ENCODE measurements at regions not wholly inside any gene's neighbourhood (a gene's known extent, or its start where the extent isn't known, plus 50 kb on each side); places are given as distances from the start of the nearest gene placed in this dataset.
"Not testable (repeated sequence)": the region's sequence is repeated elsewhere in the genome, so short reads cannot be mapped to it uniquely, and the experiment has no call there.

GRCh38 chr13:54758795-54759194, 1730.2 kb downstream of the OLFM4 start:
- H3K4me3 ChIP-seq (ENCODE audit: low read length), result no peak overlapping the region
- no peak overlapping the region for H3K9ac ChIP-seq (ENCODE audit: low read depth, low read length)
- H3K27me3 ChIP-seq (ENCODE audit: insufficient read depth, low read length), result no peaks in the 10 kb centered on the region
- no peaks in the 10 kb centered on the region for H3K9me3 ChIP-seq (ENCODE audit: insufficient read depth, low read depth, low read length)
- no peaks in the 10 kb centered on the region for H3K36me3 ChIP-seq (ENCODE audit: insufficient read depth, low read length)
- no peaks in the 10 kb centered on the region for H3K4me1 ChIP-seq (ENCODE audit: insufficient read depth, low read length)
- no peak overlapping the region for H3K27ac ChIP-seq (ENCODE audit: low read depth, low read length)

DNA sequence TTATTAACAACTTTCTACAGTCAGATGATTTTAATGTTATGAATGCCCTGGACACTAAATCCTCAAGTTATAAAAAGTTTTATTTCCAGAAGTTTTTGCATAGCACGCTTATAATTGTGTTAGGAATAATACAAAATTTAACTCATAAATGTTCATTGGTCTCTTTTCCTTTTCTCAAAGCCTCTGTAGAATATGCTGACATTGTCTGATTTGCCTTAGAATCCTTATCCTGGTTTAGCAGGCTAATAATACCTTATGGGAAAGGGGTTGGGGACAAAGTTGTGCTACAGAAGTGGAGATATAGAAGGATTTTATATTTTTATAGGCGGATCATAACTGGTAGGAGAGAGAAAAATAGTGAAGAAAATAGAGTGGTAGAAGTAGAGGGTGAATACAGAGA, 1739.6 kb downstream of the OLFM4 start:
- WGBS, result 98% methylated on average over 1 of the region's 2 CpGs

GRCh38 chr13:54775501-54776191, 1747.0 kb downstream of the OLFM4 start:
- Histone ChIP-seq H3K27ac (ENCODE audit: low read depth, low read length) (no peak overlapping the region), H3K4me3 (ENCODE audit: low read length) (no peak overlapping the region), H3K36me3 (ENCODE audit: insufficient read depth, low read length) (no peaks in the 10 kb centered on the region), H3K9me3 (ENCODE audit: insufficient read depth, low read depth, low read length) (peaks cover 7% of the 10 kb centered on the region), H3K9ac (ENCODE audit: low read depth, low read length) (no peak overlapping the region), H3K4me1 (ENCODE audit: insufficient read depth, low read length) (no peaks in the 10 kb centered on the region), H3K27me3 (ENCODE audit: insufficient read depth, low read length) (no peaks in the 10 kb centered on the region)
- WGBS, result 96% methylated on average over 13 of the region's 13 CpGs

More for the DNA sequence above, 1739.6 kb downstream of the OLFM4 start:
- Histone ChIP-seq H3K9me3 (ENCODE audit: insufficient read depth, low read depth, low read length) (no peaks in the 10 kb centered on the region), H3K27me3 (ENCODE audit: insufficient read depth, low read length) (no peaks in the 10 kb centered on the region), H3K9ac (ENCODE audit: low read depth, low read length) (no peak overlapping the region), H3K4me1 (ENCODE audit: insufficient read depth, low read length) (no peaks in the 10 kb centered on the region), H3K36me3 (ENCODE audit: insufficient read depth, low read length) (no peaks in the 10 kb centered on the region), H3K27ac (ENCODE audit: low read depth, low read length) (no peak overlapping the region), H3K4me3 (ENCODE audit: low read length) (no peak overlapping the region)

DNA sequence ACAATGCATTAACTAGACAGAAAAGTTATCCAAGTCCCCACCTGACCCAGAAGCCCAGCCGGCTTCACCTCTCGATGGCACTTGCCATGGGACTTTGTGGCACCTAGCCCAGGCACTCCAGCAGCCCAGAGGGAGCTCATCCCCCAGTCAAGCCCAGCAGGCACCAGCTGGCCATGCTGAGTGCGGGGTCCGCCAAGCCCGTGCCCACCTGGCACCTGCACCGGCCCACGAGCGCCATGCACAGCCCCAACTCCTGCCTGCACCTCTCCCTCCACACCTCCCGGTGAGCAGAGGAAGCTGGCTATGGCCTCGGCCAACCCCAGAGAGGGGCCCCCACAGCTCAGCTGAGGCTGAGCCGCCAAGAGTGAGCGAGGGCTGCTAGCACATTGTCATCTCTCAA, 1759.1 kb downstream of the OLFM4 start:
- Histone ChIP-seq H3K4me1 (ENCODE audit: insufficient read depth, low read length) (no peaks in the 10 kb centered on the region), H3K4me3 (ENCODE audit: low read length) (no peak overlapping the region), H3K27me3 (ENCODE audit: insufficient read depth, low read length) (no peaks in the 10 kb centered on the region), H3K27ac (ENCODE audit: low read depth, low read length) (no peak overlapping the region), H3K36me3 (ENCODE audit: insufficient read depth, low read length) (no peaks in the 10 kb centered on the region), H3K9ac (ENCODE audit: low read depth, low read length) (no peak overlapping the region), H3K9me3 (ENCODE audit: insufficient read depth, low read depth, low read length) (no peaks in the 10 kb centered on the region)
- WGBS, result 89% methylated on average over 12 of the region's 12 CpGs

GRCh38 chr13:54799621-54800226, 1771.1 kb downstream of the OLFM4 start:
- Histone ChIP-seq H3K27ac (ENCODE audit: low read depth, low read length) (no peak overlapping the region), H3K4me1 (ENCODE audit: insufficient read depth, low read length) (peaks cover 2% of the 10 kb centered on the region; the same call in 1 of the 2 replicates), H3K36me3 (ENCODE audit: insufficient read depth, low read length) (no peaks in the 10 kb centered on the region), H3K4me3 (ENCODE audit: low read length) (no peak overlapping the region), H3K9ac (ENCODE audit: low read depth, low read length) (no peak overlapping the region), H3K27me3 (ENCODE audit: insufficient read depth, low read length) (no peaks in the 10 kb centered on the region), H3K9me3 (ENCODE audit: insufficient read depth, low read depth, low read length) (no peaks in the 10 kb centered on the region)
- 96% methylated on average over 37 of the region's 37 CpGs for WGBS

GRCh38 chr13:54802226-54802625, 1773.6 kb downstream of the OLFM4 start:
- Histone ChIP-seq H3K9ac (ENCODE audit: low read depth, low read length) (no peak overlapping the region), H3K27ac (ENCODE audit: low read depth, low read length) (no peak overlapping the region), H3K4me1 (ENCODE audit: insufficient read depth, low read length) (no peaks in the 10 kb centered on the region), H3K4me3 (ENCODE audit: low read length) (no peak overlapping the region), H3K9me3 (ENCODE audit: insufficient read depth, low read depth, low read length) (no peaks in the 10 kb centered on the region), H3K36me3 (ENCODE audit: insufficient read depth, low read length) (no peaks in the 10 kb centered on the region), H3K27me3 (ENCODE audit: insufficient read depth, low read length) (no peaks in the 10 kb centered on the region)
- WGBS, result 97% methylated on average over 3 of the region's 4 CpGs

DNA sequence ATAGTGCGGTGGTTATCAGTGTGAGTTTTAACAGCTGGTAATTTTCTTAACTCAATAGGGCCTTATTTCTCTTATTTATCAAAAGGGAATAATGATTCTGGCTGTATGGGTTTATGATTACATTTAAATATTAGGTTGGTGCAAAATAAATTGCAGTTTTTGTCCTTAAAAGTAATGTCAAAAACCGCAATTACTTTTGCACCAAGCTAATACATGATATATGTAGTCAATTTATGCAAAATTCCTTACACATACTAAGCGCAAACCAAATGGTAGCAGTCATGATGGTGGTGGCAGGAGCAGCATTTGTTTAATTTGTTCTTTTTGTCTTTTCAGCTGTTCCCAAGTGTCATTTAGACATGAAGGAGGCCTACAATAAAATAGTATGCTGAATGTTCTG, 1777.1 kb downstream of the OLFM4 start:
- no peak overlapping the region for H3K27ac ChIP-seq (ENCODE audit: low read depth, low read length)
- WGBS, result 100% methylated on average over 1 of the region's 3 CpGs
- no peaks in the 10 kb centered on the region for H3K9me3 ChIP-seq (ENCODE audit: insufficient read depth, low read depth, low read length)
- no peaks in the 10 kb centered on the region for H3K36me3 ChIP-seq (ENCODE audit: insufficient read depth, low read length)
- H3K4me3 ChIP-seq (ENCODE audit: low read length), result no peak overlapping the region
- no peaks in the 10 kb centered on the region for H3K27me3 ChIP-seq (ENCODE audit: insufficient read depth, low read length)
- no peaks in the 10 kb centered on the region for H3K4me1 ChIP-seq (ENCODE audit: insufficient read depth, low read length)
- H3K9ac ChIP-seq (ENCODE audit: low read depth, low read length), result no peak overlapping the region

DNA sequence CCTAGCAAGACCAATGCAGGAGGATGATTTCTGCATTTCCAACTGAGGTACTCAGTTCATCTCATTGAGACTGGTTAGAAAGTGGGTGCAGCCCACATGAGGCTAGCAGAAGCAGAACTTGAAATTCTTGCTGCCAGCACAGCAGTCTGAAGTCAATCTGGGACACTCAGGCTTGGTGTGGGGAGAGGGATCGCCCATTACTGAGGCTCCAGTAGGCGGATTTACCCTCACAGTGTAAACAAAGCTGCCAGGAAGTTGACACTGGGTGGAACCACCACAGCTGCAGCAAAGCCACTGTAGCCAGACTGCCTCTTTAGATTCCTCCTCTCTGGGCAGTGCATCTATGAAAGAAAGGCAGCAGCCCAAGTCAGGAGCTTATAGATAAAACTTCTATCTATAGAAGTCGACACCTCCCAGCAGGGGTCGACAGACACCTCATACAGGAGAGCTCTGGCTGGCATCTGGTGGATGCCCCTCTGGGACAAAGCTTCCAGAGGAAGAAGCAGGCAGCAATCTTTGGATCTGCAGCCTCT, 1793.4 kb downstream of the OLFM4 start:
- WGBS, result 72% methylated on average over 4 of the region's 4 CpGs
- H3K27ac ChIP-seq (ENCODE audit: low read depth, low read length); H3K27me3 ChIP-seq (ENCODE audit: insufficient read depth, low read length): not testable (repeated sequence)

GRCh38 chr13:54829391-54830068, 1800.9 kb downstream of the OLFM4 start:
- not testable (repeated sequence) for H3K36me3 ChIP-seq (ENCODE audit: insufficient read depth, low read length); H3K27ac ChIP-seq (ENCODE audit: low read depth, low read length); H3K4me1 ChIP-seq (ENCODE audit: insufficient read depth, low read length); H3K9me3 ChIP-seq (ENCODE audit: insufficient read depth, low read depth, low read length); H3K9ac ChIP-seq (ENCODE audit: low read depth, low read length); H3K4me3 ChIP-seq (ENCODE audit: low read length); H3K27me3 ChIP-seq (ENCODE audit: insufficient read depth, low read length)
- 97% methylated on average over 28 of the region's 28 CpGs for WGBS

More for the DNA sequence above, 1793.4 kb downstream of the OLFM4 start:
- H3K4me3 ChIP-seq (ENCODE audit: low read length); H3K36me3 ChIP-seq (ENCODE audit: insufficient read depth, low read length); H3K9me3 ChIP-seq (ENCODE audit: insufficient read depth, low read depth, low read length); H3K9ac ChIP-seq (ENCODE audit: low read depth, low read length); H3K4me1 ChIP-seq (ENCODE audit: insufficient read depth, low read length): not testable (repeated sequence)

GRCh38 chr13:54836273-54836672, 1807.7 kb downstream of the OLFM4 start:
- Histone ChIP-seq H3K27ac (ENCODE audit: low read depth, low read length) (no peak overlapping the region), H3K9me3 (ENCODE audit: insufficient read depth, low read depth, low read length) (no peaks in the 10 kb centered on the region), H3K9ac (ENCODE audit: low read depth, low read length) (no peak overlapping the region), H3K27me3 (ENCODE audit: insufficient read depth, low read length) (no peaks in the 10 kb centered on the region), H3K4me3 (ENCODE audit: low read length) (no peak overlapping the region), H3K36me3 (ENCODE audit: insufficient read depth, low read length) (no peaks in the 10 kb centered on the region), H3K4me1 (ENCODE audit: insufficient read depth, low read length) (peaks cover 5% of the 10 kb centered on the region; the same call in 1 of the 2 replicates)
- WGBS, result 88% methylated on average over 4 of the region's 4 CpGs

- no peak overlapping the region for H3K4me3 ChIP-seq (ENCODE audit: low read length)
- H3K4me1 ChIP-seq (ENCODE audit: insufficient read depth, low read length), result no peaks in the 10 kb centered on the region
- no peak overlapping the region for H3K9ac ChIP-seq (ENCODE audit: low read depth, low read length)
- no peaks in the 10 kb centered on the region for H3K27me3 ChIP-seq (ENCODE audit: insufficient read depth, low read length)
- no peak overlapping the region for H3K27ac ChIP-seq (ENCODE audit: low read depth, low read length)
- no peaks in the 10 kb centered on the region for H3K36me3 ChIP-seq (ENCODE audit: insufficient read depth, low read length)
- no peaks in the 10 kb centered on the region for H3K9me3 ChIP-seq (ENCODE audit: insufficient read depth, low read depth, low read length)
Measured at GRCh38 chr13:54841682-54842081, 1813.1 kb downstream of the OLFM4 start.
